ENCODE measurements at regions not wholly inside any gene's neighbourhood (a gene's known extent, or its start where the extent isn't known, plus 50 kb on each side); places are given as distances from the start of the nearest gene placed in this dataset.
A peak's percentile ranks its signal among the peaks of the same experiment; 100 is the strongest.

DNA sequence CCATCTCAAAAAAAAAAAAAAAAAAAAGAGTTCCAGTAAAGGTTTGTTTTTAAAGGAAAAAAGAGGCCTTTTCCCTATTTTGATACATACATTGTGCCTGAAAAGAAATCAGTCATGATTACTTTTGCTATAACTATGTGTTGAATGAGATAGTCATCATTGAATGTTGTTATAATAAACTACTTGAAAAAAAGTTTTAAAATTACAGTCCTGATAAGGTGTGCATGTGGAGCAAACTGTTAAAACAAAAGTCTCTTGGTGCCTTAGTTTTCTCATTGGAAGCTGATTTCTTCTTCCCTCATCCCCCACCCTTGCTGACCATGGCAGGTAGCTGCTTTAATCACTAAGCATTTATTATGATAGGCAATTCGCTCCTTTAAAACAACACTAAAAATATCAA lies 172.3 kb upstream of the TBCA start:
- no peak for DNase-seq

DNA sequence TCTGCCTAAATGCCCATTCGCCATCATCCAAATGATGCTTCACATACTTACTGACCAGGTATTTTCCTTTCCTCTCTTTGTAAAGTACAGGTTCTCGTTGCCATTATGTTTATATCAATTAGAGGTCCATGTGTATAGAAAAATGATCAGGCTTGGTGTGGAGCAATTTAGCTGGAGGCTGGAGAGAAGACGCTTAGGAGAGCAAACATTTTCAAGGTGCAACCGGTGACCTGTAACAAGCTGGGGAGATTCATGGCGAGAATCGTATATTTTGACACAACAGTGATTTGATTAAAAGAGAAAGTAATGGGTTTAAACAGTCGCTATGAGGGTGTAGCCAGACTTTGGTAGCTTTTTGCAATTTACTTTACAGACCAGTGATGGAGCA lies 170.9 kb upstream of the TBCA start:
- no peak for DNase-seq

DNA sequence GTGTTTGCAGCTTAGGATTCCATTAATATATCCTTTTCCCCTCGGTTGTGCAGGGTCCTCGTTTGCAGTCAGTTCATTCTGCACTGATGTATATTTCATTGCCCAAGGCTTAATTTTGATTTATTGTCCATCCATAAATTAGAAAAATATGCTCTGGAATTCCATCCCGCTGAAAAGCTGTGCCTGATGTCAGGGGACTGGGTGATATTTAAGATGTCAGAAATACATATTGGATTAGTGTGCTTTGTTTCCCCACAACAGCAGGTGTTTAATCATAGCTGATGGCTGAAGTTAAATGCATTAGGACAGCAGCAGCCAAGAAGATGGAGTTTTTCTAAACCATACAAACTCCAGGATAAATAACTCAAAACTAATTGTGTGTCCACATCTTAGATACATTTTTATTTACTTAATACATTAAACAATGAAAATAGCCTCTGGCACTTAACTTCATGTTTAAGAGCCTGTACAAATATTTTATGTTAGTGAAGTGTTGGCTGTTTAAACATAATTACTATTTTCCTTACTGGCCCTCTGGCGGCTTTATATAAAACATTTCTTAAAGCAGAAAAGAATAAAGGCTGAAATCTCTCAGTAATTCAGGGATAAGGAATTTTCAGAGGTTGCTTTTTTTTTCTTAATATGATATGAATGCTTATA lies 170.4 kb upstream of the TBCA start:
- no peak for DNase-seq

DNA sequence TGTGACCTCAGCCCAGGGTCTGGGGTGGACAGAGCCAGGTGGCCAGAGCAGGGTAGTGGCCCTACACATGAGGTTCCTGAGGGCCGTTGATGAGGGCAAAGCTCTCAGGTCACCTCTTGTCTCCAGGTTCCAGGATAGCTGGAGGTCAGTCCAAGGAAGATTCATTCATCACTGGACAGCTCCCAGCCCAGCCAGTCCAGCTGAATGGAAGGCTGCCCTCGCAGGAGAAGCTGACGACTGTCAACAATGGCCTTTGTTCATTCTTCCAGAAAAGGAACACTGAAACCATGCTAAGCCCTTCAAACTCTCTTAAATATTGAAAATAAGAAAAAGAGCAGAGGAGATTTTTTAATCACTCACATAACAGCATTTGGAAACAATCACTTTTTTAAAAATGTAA lies 169.7 kb upstream of the TBCA start:
- DNase-seq: no peak

DNA sequence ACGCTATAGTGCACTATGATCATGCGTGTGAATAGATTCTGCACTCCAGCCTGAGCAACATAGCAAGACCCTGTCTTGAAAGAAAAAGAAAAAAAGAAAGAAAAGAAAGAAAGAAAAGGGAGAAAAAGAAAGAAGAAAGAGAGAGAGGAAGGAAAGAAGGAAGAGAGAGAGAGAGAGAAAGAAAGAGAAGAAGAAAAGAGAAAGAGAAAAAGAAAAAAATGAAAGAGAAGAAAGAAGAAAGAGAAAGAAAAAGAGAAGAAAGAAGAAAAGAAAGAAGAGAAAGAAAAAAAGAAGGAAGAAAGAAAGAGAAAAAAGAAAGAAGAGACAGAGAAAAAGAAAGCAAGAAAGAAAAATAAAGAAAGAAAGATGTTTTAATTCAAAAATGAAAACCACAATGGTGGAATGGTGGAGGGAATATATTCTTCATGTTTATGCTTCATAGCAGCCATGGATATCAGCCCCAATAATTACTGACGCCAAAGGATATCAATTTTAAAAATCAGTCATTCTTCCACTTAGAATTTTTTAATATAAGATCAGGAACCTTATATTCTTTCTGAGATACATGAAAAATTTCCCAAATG lies 168.7 kb upstream of the TBCA start:
- no peak for DNase-seq

DNA sequence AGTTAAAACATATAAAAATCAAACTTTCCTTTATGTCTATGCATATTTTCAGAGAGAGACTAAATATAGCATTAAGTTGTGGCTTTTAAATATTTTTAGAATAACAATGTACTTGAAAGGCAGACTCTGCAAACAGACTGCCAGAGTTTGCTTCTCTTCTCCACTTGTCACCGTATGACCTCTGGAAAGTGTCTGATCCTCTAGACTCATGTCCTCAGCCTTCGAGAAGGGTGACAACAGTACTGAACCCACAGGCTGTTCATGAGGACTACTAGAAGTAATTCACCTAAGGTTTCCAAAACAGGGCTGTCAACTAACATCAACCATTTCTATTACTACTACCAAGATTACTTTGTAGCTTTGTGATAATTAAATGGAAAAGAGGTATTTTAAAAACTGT lies 167.7 kb upstream of the TBCA start:
- no peak for DNase-seq

DNA sequence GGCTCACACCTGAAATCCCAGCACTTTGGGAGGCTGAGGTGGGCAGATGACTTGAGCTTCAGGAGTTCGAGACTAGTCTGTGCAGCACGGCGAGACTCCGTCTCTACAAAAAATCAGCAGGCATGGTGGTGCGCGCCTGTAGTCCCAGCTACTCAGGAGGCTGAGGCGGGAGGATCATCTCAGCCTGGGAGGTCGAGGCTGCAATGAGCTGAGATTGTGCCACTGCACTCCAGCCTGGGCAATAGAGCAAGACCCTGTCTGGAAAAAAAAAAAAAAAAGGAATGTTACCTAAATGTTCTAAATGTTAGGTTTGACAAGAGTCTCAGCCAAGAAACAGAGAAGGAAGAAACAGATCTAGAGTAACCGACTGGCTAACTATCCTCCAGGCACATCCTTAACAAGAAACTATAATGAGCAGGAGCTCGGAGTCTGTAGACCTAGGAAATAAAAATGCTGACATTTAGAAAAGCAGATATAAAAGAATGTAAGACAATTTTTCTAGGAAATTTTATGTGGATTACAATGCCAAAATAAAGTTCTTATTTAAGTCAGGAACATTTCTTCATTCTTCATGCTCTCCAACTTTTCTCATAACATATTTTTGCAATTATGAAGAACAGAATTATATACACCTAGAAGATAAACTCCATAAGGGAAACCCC lies 166.6 kb upstream of the TBCA start:
- no peak for DNase-seq

DNA sequence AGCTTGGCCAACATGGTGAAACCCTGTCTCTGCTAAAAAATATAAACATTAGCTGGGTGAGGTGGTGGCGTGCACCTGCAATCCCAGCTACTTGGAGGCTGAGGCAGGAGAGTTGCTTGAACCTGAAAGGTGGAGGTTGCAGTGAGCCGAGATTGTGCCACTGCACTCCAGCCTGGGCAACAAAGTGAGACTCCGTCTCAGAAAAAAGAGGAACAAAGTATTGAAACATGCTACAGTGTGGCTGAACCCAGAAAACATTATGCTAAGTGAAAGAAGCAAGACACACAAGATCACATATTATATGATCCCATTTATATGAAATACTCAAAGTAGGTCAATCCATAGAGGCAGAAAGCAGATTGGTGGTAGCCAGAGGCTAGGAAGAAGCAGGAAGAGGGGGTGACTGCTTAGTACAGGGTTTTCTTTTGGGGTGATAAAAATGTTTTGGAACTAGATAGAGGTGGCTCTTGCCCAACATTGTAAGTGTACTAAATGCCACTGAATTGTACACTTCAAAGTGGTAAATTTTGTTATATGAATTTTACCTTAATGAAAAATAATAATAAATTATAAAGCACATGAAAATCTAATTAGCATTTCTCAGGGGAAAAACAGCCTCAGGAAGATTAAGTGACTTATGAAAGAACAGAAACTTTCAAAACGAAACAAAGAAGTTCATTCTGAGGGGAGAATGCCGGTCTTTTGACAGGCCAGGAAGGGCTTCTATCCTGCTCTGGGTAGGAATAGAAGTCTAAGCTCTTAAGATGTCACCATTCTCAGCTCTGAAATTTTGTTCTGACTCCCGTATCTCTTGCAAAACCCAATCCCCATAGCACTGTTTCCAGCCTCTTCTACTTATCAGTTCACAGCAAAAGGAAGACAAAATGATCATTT lies 161.1 kb upstream of the TBCA start:
- no peak for DNase-seq

DNA sequence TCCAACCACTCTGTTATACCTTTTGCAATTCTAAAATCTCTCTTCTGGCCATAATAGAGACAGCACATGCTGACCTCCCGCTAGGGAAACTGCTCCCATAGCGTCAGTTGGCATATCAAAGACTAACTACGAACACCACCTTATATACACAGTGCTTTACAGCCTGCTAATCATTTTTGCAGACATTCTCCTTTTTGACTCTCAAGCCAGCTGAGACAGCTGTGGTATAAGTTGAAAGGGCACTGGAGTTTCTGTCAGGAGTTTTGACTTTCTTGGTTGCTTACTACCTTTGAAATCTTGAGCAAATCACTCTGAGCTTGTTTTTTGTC lies 160.2 kb upstream of the TBCA start:
- DNase-seq: no peak

DNA sequence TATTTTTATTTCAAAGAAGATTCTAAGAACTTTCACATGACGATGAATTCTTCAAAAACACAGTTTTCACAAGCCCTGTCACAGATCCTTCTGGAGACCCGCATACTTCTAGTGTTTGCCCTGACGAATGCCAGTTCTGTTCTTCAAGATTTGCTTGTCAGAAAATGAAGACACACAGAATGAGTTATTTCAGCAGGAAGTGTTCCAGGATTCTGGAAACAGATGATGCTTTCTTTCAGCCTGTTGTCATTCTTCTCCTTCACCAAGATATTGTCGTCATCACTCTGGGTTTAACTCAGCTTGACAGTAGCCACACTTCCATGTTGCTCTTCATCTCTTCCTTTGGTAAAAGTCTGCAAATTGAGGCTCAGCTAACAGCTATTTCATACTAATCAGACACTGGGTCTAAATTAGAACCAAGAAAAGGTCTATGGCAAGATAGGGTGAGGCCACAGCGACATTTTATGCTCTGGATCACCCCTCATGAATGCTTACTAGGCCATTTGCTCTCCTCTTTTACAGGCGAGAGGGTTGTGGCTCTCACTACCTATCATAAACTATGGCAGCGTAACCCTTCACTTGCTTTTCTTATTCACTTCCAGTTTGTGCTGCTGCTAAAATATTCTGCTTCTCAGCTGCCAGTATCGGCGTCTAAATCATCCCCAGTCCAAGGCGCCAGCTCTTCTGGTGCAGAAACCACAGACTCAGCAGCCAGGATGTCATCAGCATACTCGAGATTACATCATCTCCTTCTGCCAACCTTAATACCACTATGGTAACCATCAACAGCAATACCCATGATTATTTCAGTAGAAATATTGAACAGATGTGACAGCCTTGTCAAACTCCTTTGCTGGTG lies 159.6 kb upstream of the TBCA start:
- DNase-seq: peak; percentile 28

DNA sequence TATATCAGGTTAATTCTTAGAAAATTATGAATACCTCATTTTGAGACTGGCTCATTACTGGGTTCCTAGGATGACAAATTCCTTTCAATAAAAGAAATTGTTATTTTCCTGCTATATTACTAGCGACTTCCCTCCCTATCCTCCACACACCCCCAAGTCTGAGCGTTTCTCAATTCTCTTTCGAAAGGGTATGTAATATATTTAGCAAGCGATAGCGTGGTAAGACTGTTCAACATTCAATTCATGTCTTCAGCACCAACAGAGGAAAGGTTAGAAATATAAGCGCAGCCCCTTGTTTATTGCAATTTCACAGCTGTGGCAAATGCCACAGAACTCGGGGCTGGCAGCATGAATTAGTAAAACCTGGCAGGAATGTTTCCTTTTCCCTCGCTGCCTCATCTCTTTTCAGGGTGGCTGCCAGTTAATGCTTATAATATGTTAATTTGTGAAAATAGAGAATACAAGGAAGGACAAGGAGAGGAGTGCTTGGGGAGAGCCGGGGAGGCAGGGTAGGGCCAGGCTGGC lies 152.7 kb upstream of the TBCA start:
- DNase-seq: no peak

DNA sequence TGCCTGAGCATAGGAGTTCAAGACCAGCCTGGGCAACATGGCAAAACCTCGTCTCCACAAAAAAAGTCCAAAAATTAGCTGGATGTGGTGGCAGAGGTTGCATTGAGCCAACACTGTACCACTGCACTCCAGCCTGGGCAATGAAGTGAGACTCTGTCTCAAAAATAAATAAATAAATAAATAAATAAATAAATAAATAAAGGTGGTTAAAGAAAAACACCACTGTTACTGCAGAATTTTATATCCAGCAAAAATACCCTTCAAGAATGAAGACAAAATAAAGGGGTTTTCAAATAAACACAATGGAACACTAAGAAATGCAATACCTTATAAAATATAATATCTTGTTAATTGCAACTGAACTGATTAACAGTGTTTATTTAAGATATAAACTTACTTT lies 150.2 kb upstream of the TBCA start:
- no peak for DNase-seq

DNA sequence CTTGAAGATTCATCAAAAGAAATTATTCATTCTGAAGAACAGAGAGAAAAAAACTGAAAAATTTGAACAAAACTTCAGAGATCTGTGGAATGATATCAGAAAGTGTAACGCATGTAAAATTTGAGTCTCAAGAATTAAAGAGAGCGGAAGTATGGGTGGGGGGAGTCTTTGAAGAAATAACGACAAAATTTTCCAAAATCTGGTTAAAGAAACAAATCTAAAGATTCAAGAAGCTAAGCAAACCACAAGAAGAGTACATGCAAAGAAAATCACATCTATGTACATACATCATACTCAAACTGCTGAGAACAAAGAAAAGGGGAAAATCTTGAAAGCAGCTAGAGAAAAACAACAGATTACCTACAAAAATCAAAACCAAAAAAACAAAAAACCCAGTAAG lies 149.4 kb upstream of the TBCA start:
- no peak for DNase-seq

DNA sequence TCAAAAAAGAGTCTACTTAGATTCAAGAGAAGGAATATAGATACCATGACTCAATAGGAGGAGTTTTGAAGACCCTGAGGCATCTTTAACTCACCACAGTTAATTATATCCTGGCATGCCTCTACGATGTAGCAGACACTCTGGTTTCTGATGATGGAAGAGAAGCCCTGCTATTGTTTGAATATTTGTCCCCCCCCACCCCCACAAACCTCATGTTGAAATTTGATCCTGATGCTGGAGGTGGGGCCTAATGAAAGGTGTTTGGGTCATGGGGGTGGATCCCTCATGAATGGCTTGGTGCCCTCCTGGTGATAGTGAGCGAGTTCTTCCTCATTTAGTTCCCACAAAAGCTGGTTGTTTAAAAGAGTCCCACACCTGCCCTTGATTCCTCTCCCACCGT lies 147.9 kb upstream of the TBCA start:
- DNase-seq: no peak

DNA sequence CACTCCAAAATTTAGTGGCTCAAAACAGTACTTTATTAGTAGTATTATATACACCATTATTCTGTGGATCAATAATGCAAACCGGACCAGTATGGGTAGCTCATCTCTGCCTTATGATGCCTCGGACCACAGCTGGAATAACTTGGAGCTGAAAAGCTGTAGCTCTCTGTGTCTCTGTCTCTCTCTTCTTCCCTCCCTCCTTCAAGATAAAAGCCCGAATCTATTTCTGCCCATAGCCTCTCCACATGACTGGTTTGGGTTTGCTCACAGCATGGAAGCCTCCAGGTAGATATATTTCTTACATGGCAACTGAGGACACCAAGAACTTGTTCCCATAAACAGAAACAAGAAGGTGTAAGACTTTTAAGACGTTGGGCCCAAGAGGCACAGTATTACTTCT lies 147.5 kb upstream of the TBCA start:
- DNase-seq: no peak

DNA sequence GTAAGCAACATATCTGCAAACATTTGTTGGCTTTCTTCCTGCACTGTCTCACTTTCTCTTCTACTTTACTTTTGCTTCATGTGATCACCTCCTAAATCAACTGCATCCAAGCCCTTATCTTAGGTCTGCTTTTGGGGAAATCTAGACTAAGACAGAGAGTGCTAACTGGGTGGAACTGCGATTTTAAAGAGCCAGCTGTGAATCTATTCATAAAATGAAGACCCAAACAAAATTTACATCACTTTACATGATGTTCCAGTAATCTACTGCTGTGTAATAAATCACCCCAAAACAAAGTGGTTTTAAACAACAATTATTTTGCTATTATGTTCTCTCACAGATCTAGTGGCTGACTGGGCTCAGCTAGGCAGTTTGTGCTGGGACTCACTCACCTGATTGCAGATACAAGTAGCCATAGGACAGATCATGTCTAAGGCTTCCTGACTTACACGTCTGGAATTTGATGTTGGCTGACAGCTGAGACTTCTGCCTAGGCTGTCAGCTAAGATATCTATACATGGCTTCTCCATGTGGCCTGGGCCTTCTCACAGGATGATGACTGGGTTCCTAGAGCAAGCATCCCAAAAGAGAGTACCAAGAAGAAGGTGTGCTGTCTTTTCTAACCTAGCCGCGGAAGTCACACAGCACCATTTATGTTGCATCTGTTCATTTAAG lies 145.1 kb upstream of the TBCA start:
- no peak for DNase-seq

DNA sequence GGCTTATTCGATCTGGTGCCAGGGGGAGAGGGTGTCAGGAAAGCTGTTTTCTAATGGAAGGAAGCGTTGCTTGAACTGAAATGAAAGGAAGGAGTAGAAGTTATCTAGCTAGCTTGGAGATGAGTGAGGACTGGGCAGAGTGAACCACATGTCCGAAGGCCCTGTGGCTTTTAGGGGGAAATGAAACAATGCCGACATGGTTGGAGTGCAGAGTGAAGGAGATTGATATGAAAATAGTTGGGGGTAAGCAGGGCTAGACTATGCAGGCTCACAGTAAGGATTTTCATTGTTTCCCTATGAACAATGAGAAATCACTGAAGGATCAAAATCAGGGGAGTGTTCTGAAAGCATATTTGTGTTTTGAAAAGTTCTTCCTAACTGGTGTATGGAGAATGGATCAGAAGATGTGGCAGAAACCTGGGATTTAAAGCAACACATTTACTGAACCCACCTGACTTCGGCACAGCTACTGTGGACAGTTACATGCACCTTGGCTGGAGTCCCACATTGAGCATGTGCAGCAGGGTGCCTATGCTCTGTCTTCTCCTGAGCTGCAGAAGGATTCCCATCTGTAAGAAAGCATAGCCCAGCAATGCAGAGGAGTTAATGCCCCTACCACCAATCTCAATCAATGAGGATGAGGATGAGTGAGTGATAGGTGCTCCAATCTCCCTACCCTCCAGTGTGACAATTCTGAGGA lies 144.4 kb upstream of the TBCA start:
- no peak for DNase-seq

DNA sequence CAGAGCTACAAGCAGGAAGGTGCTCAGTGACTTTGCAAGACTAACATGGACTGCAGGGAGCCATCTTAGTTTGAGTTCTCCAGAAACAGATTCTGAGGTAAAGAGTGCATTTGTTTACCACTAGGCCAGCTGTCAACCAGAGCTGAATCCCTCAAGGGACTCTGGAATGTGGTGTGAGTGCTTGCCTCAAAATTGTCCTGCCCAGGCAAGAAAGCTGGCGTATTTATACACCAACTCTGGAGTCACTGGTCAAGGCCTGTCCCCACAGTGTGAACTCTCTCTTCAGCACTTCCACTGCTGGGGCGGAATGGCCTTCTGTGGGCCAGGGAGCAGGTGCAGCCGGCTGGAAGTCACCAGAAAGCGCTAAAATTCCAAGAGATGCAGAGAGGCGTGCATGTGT lies 139.2 kb upstream of the TBCA start:
- no peak for DNase-seq

DNA sequence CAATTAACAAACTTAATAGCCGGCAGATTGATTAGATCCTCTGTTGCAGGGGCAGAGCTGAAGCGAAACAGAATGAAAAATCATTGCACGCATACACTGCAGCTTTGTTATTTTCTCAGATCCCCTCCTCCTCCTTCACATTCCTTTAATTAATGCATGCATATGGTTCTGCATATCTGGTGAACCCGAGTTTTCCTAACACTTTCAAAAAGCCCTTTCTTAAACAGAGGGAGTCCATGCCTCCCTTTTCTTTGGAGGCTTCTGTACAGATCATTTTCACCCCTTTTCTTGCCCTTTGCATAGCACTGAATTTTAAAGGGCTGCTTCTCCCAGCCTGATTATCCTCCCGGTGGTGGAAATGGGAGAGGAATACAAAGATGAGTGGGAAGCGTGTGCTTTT lies 136.6 kb upstream of the TBCA start:
- no peak for DNase-seq

DNA sequence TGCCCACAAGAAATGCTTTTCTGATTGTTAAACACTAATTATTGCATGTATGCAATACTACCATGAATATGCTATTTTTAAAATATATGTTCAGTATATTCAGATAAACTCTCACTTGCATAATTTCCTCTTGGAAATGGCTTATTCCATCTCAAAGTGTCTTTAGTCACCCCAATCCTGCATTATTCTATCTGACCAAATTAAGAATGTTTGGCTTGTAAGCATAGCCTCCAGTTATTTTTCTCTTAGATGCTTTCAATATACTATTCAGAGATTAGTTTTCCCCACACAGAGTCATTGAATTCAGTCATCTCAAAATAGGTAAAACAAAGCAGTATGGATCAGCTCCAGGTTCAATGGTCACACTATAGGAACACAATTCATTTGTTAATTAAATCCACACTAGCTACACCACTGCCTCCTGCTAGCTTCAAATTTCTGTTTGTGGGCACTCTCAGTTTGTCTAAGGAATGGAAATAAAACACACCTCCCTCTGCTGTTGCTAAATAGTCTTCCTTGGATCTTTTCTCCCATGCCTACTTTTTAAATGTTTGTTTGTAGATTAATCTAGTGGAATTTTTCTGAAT lies 134.6 kb upstream of the TBCA start:
- no peak for DNase-seq

DNA sequence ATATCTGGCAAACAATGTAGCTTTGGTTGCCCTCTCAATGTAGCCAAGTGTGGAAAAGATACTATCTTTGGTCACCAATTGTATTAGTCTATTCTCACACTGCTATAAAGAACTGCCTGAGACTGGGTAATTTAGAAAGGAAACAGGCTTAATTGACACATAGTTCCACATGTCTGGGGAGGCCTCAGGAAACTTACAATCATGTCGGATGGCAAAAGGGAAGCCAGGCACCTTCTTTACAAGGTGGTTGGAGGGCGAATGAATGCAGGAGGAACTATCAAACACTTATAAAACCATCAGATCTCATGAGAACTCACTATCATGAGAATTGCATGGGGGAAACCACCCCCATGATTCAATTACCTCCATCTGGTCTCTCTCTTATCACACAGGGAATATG lies 133.1 kb upstream of the TBCA start:
- DNase-seq: no peak

All from KG1 (cell line).